ENCODE measurements at regions not wholly inside any gene's neighbourhood (a gene's known extent, or its start where the extent isn't known, plus 50 kb on each side); places are given as distances from the start of the nearest gene placed in this dataset.

GRCh38 chr16:64422259-64422658, 699.6 kb downstream of the CDH11 start:
- TF ChIP-seq CTCF (conservative IDR thresholded peaks at IDR 0.05; ENCODE audit: low read depth, low read length) = no peak

GRCh38 chr16:64421515-64421914, 700.3 kb downstream of the CDH11 start:
- no peak overlapping the region for H3K4me3 ChIP-seq (ENCODE audit: low read depth, low read length)
- TF ChIP-seq CTCF (conservative IDR thresholded peaks at IDR 0.05; ENCODE audit: low read depth, low read length) = no peak
- no peak for DNase-seq (ENCODE audit: low read depth)

More at GRCh38 chr16:64422259-64422658, 699.6 kb downstream of the CDH11 start:
- DNase-seq (ENCODE audit: low read depth) = no peak
- H3K4me3 ChIP-seq (ENCODE audit: low read depth, low read length) = no peak overlapping the region

DNA sequence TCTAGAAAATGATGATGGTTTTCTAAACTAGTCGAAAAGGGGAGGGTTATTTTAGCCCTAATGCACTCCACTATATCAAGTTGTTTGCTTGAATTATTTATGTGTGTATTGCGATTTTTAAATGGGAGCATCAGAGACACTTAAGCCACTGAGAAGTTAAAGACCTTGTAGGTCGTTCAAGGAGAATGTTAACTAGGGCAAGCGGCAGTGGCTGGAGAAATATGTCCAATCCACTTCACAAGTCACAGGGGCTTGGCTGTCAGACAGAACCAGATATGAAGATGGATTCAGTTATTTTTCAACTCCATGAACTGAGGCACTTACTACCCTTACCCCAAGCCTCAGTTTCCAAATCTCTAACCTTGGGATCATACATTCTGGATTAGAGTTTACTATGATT, 702.0 kb downstream of the CDH11 start:
- no peak for DNase-seq (ENCODE audit: low read depth)
- TF ChIP-seq CTCF (conservative IDR thresholded peaks at IDR 0.05; ENCODE audit: low read depth, low read length) = no peak
- no peak overlapping the region for H3K4me3 ChIP-seq (ENCODE audit: low read depth, low read length)

DNA sequence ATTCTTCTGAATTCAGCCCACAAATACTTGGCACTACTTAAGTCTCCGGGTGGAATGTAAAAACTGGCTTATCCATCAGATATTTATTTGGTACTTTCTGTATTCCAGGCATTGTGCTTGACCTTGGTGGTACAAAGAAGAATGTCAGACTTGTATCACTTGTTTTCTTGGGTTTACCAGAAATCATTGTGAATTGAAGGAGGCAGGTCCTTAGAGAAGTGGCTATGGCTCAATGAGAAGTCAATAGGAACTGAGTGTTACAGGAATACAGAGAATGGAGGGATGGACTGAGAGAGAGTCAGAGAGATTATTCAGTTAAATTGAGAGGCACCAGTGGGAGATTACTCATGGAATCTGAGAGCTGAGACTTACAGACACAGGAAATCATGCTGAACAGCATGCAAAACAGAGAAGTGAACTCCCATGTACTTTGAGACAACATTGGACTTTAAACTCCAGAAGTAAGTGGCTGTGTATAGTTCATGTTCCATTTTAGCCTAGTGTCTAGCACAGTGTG, 704.1 kb downstream of the CDH11 start:
- no peak for DNase-seq (ENCODE audit: low read depth)
- no peak overlapping the region for H3K4me3 ChIP-seq (ENCODE audit: low read depth, low read length)
- TF ChIP-seq CTCF (conservative IDR thresholded peaks at IDR 0.05; ENCODE audit: low read depth, low read length) = no peak

DNA sequence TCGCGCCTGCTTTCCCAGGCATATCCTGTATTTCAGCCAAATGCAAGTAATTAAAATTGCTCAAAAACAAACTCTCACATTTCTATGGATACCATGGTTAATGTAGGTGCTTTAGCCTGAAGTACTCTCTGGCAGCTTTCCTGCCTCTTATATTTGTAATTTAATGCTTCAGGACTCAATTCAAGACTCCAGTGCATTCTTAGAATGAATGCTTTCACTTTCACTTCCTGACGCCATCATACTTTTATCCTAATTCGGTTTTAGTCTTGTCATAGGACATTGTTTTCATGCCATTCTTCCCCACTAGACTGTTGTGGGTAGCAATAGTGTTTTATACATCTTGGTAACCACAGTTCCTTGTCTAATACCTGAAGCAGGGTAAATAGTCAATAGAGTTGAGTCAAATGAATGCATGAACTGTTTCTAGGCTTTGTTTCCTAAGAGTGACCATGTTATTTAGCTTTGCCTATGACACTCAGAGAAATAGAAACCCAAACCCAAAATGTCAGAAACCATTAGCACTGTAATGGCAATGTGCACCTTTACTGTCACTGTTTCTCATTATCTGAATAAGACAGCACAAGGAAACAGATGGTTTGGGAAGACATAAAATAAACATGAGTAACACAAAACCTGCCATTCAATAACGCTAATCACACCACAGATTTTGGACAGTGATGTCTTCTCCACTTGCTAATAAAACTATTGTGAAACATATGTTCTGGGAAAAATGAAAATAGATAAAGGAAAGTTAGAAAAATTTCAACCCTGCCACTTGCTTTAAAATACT, 705.5 kb downstream of the CDH11 start:
- DNase-seq (ENCODE audit: low read depth) = no peak
- H3K4me3 ChIP-seq (ENCODE audit: low read depth, low read length) = peak overlapping the region; percentile 38

DNA sequence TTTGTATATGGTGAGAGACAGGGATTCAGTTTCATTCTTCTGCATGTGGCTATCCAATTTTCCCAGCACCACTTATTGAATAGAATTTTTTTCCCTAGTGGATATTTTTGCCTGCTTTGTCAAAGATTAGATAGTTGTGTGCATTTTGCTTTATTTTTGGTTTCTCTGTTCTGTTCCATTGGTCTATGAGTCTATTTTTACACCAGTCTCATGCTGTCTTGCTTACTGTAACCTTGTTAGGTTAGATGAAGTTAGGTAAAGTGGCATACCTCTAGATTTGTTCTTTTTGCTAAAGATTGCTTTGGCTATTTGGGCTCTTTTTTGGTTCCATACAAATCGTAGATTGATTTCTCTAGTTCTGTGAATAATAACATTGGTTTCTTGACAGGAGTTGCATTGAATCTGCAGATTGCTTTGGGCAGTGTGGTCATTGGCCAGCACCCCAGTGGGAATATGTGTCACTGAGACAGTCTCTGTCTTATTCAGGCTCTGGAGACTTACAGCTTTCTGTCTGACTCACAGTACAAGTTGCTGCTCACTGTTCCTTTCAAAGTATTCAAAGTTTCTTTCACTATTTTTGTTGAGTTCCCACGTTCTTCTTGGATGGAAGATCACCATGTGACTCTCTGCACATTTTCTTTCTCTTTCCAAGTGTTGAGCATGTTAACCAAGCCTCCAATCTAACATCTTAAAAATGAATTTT, 709.1 kb downstream of the CDH11 start:
- TF ChIP-seq CTCF (conservative IDR thresholded peaks at IDR 0.05; ENCODE audit: low read depth, low read length) = no peak
- DNase-seq (ENCODE audit: low read depth) = peak; percentile 56
- H3K4me3 ChIP-seq (ENCODE audit: low read depth, low read length) = no peak overlapping the region

More for the DNA sequence above, 705.5 kb downstream of the CDH11 start:
- no peak for TF ChIP-seq CTCF (conservative IDR thresholded peaks at IDR 0.05; ENCODE audit: low read depth, low read length)
